ENCODE measurements at regions not wholly inside any gene's neighbourhood (a gene's known extent, or its start where the extent isn't known, plus 50 kb on each side); places are given as distances from the start of the nearest gene placed in this dataset.
A peak's percentile ranks its signal among the peaks of the same experiment; 100 is the strongest.

GRCh38 chr13:109389892-109390345 lies 396.5 kb downstream of the IRS2 start:
- H3K4me1 ChIP-seq (ENCODE audit: control insufficient read depth, insufficient read depth, low read length), result peaks cover 7% of the 10 kb centered on the region
- no TSS peak for BruUV-seq (replicated peaks)
- POLR2A ChIA-PET (ENCODE audit: unreplicated experiment), result no interaction called here
- peaks cover 6% of the 10 kb centered on the region for H3K9me1 ChIP-seq (ENCODE audit: insufficient read depth, low read length)
- H3K79me1 ChIP-seq (ENCODE audit: low read depth in 1 of 2, low read length in 2 of 2), result no peaks in the 10 kb centered on the region
- H3K9me3 ChIP-seq (ENCODE audit: control insufficient read depth, insufficient read depth, low read length), result no peaks in the 10 kb centered on the region
- H2BK5ac ChIP-seq (ENCODE audit: low read depth, low read length, poor library complexity, severe bottlenecking), result no peak overlapping the region
- dilution Hi-C loops (cut with HindIII; ENCODE audit: low sequenced_read_pairs, unreplicated experiment), result no loop called here
- H3K36me3 ChIP-seq (ENCODE audit: control insufficient read depth, insufficient read depth, low read length), result no peaks in the 10 kb centered on the region
- no peak overlapping the region for H3K23ac ChIP-seq (ENCODE audit: low read depth, low read length)
- no peak overlapping the region for H3K56ac ChIP-seq (ENCODE audit: extremely low read depth, insufficient read depth, low read length)
- no peak overlapping the region for H4K5ac ChIP-seq (ENCODE audit: low read depth, low read length)
- no peak overlapping the region for H3K9ac ChIP-seq (ENCODE audit: low read depth, low read length)
- no peak overlapping the region; the same call in 1 of the 2 replicates for H2AK5ac ChIP-seq (ENCODE audit: low read depth, low read length)
- H4K20me1 ChIP-seq (ENCODE audit: insufficient read depth, low read length), result no peaks in the 10 kb centered on the region
- WGBS, 2 experiments (ENCODE audit: extremely low coverage in 2 of 2, insufficient read length in 1 of 2), result no CpG with 5 or more reads among the region's 8 CpGs
- H2AFZ ChIP-seq (replicated peaks; ENCODE audit: low read length, poor library complexity), result no peak overlapping the region
- TF ChIP-seq CEBPB (IDR thresholded peaks at IDR 0.05; ENCODE audit: low read depth, low read length) (peak; percentile 78), MAFK (IDR thresholded peaks at IDR 0.05; ENCODE audit: low read depth, low read length) (peak; percentile 41; the same call in 1 of the 2 replicates), MAZ (IDR thresholded peaks at IDR 0.05; ENCODE audit: borderline replicate concordance, low read depth, low read length) (no peak)
- no peak overlapping the region for H2BK15ac ChIP-seq (ENCODE audit: low read depth, low read length)
- H3K14ac ChIP-seq (replicated peaks; ENCODE audit: low read depth, low read length), result no peak overlapping the region
- peak overlapping the region; percentile 79; the same call in 1 of the 2 replicates for H3K18ac ChIP-seq (ENCODE audit: low read depth, low read length)
- no peak overlapping the region for H4K91ac ChIP-seq (ENCODE audit: insufficient read depth, low read depth, low read length)
- no peaks in the 10 kb centered on the region for H3K27me3 ChIP-seq (ENCODE audit: control insufficient read depth, insufficient read depth, low read length)
- CTCF ChIA-PET, result no interaction called here
- H3K27ac ChIP-seq (ENCODE audit: insufficient read depth, low read length), result no peak overlapping the region
- no peak overlapping the region for H3K4me2 ChIP-seq (ENCODE audit: low read depth, low read length)
- intact Hi-C loops (cut with micrococcal nuclease), result loop anchor here (10.0 kb wide), 1 partner anchor 235 kb away; no protein-coding TSS in a partner anchor
- H2BK120ac ChIP-seq (ENCODE audit: low read depth, low read length), result no peak overlapping the region
- no peak overlapping the region for H3K4ac ChIP-seq (ENCODE audit: low read depth, low read length)
- H2BK20ac ChIP-seq (ENCODE audit: low read depth, low read length), result peak overlapping the region; percentile 78; the same call in 1 of the 2 replicates
- in situ Hi-C loops (cut with MboI; ENCODE audit: low sequenced_read_pairs), result no loop called here
- ATAC-seq (ENCODE audit: low read depth) (no peak), DNase-seq (peak; percentile 25)
- no peak overlapping the region for H2AK9ac ChIP-seq (replicated peaks; ENCODE audit: low read depth, low read length, poor library complexity)
- no peak overlapping the region for H4K8ac ChIP-seq (ENCODE audit: low read depth in 2 of 2, low read length in 2 of 2)
- no peak overlapping the region for H3K4me3 ChIP-seq (ENCODE audit: insufficient read depth, low read depth, low read length)

All from IMR-90 (cell line).